WTC11 (cell line): ENCODE measurements at regions not wholly inside any gene's neighbourhood (a gene's known extent, or its start where the extent isn't known, plus 50 kb on each side); places are given as distances from the start of the nearest gene placed in this dataset.

Experiments used
- ATAC-seq: fragments of 200-7000 bp; cut with Tn5 transposase; 2 replicates; pipeline ENCODE4 v1.10.0; 2021; ENCODE audit warnings: mild to moderate bottlenecking, moderate library complexity
- CTCF ChIA-PET: fragments of 300-600 bp; sonication (Branson Sonifier 250); formaldehyde crosslinking; loops from one replicate; lab custom pipeline; 2021; ENCODE audit warnings: antibody characterized with exemption; lab: Charles Lee
- POLR2A ChIA-PET: fragments of 350-600 bp; sonication (Branson Sonifier 250); formaldehyde crosslinking; loops from one replicate; lab custom pipeline; 2021; ENCODE audit warnings: antibody characterized with exemption; lab: Charles Lee
- DNase-seq: peaks from one replicate; pipeline ENCODE4 v3.0.0; 2021; ENCODE audit warnings: low spot score
- H3K27ac Mint-ChIP-seq: 2 replicates; pipeline ENCODE4 v1.8.0; 2021; ENCODE audit warnings: mixed read lengths
- H3K27me3 Mint-ChIP-seq: 2 replicates; pipeline ENCODE4 v1.8.0; 2021; ENCODE audit warnings: low read depth, mild to moderate bottlenecking, moderate library complexity, mixed read lengths
- H3K36me3 Mint-ChIP-seq: 2 replicates; pipeline ENCODE4 v1.8.0; 2021; ENCODE audit warnings: mixed read lengths
- H3K4me1 Mint-ChIP-seq: 2 replicates; pipeline ENCODE4 v1.8.0; 2022; ENCODE audit warnings: mixed read lengths
- H3K4me3 Mint-ChIP-seq: 2 replicates; pipeline ENCODE4 v1.8.0; 2021; ENCODE audit warnings: mild to moderate bottlenecking, moderate library complexity, mixed read lengths
- H3K9me3 Mint-ChIP-seq: 2 replicates; pipeline ENCODE4 v1.8.0; 2021; ENCODE audit warnings: mixed read lengths
- CREB1 ChIP-seq: sonication (generic); formaldehyde crosslinking; IDR thresholded peaks from 2 replicates; pipeline ENCODE4 v1.8.0; 2023; ENCODE audit warnings: mild to moderate bottlenecking, missing genetic modification reagents
- JUN ChIP-seq: sonication (generic); formaldehyde crosslinking; IDR thresholded peaks from 2 replicates; pipeline ENCODE4 v1.8.0; 2023; ENCODE audit warnings: mild to moderate bottlenecking, missing genetic modification reagents
- MYBL2 ChIP-seq: sonication (generic); formaldehyde crosslinking; IDR thresholded peaks from 2 replicates; pipeline ENCODE4 v1.8.1; 2023; ENCODE audit warnings: mild to moderate bottlenecking, moderate library complexity, missing genetic modification reagents
- NFE2L1 ChIP-seq: sonication (generic); formaldehyde crosslinking; IDR thresholded peaks from 2 replicates; pipeline ENCODE4 v1.8.1; 2023; ENCODE audit warnings: missing genetic modification reagents
- NR2C2 ChIP-seq: sonication (generic); formaldehyde crosslinking; IDR thresholded peaks from 2 replicates; pipeline ENCODE4 v1.8.0; 2022; ENCODE audit warnings: mild to moderate bottlenecking, missing genetic modification reagents
- PRRX2 ChIP-seq: fragments of 250-450 bp; sonication (Bioruptor Pico); IDR thresholded peaks from 2 replicates; pipeline ENCODE4 v1.8.0; 2021; ENCODE audit warnings: mild to moderate bottlenecking
- SP1 ChIP-seq: sonication (generic); formaldehyde crosslinking; conservative IDR thresholded peaks from 2 replicates; pipeline ENCODE4 v1.8.1; 2022; ENCODE audit warnings: missing genetic modification reagents
- TCF7 ChIP-seq: sonication (generic); formaldehyde crosslinking; IDR thresholded peaks from 2 replicates; pipeline ENCODE4 v1.8.0; 2022; ENCODE audit warnings: mild to moderate bottlenecking, low read depth, missing genetic modification reagents, moderate library complexity
- ZNF121 ChIP-seq: sonication (generic); formaldehyde crosslinking; IDR thresholded peaks from 2 replicates; pipeline ENCODE4 v1.8.0; 2023; ENCODE audit warnings: missing genetic modification reagents
- ZNF138 ChIP-seq: sonication (generic); formaldehyde crosslinking; conservative IDR thresholded peaks from 2 replicates; pipeline ENCODE4 v1.8.1; 2022; ENCODE audit warnings: mild to moderate bottlenecking, moderate library complexity, missing genetic modification reagents
- ZNF232 ChIP-seq: sonication (generic); formaldehyde crosslinking; IDR thresholded peaks from 2 replicates; pipeline ENCODE4 v1.8.0; 2022; ENCODE audit warnings: mild to moderate bottlenecking, missing genetic modification reagents
- ZNF317 ChIP-seq: sonication (generic); formaldehyde crosslinking; IDR thresholded peaks from 2 replicates; pipeline ENCODE4 v1.8.1; 2023; ENCODE audit warnings: low read depth, mild to moderate bottlenecking, moderate library complexity, missing genetic modification reagents, borderline replicate concordance
- ZNF396 ChIP-seq: fragments of 250-450 bp; sonication (Bioruptor Pico); IDR thresholded peaks from 2 replicates; pipeline ENCODE4 v1.8.0; 2021; ENCODE audit warnings: mild to moderate bottlenecking, moderate library complexity, borderline replicate concordance
- TF ChIP-seq, protein P1 (sequence below): sonication (generic); formaldehyde crosslinking; IDR thresholded peaks from 2 replicates; pipeline ENCODE4 v1.8.1; 2023; ENCODE audit warnings: mild to moderate bottlenecking, missing genetic modification reagents
- TF ChIP-seq, protein P2 (sequence below): sonication (generic); formaldehyde crosslinking; IDR thresholded peaks from 2 replicates; pipeline ENCODE4 v1.8.0; 2023; ENCODE audit warnings: missing genetic modification reagents
- TF ChIP-seq, protein P3 (sequence below): sonication (generic); formaldehyde crosslinking; IDR thresholded peaks from 2 replicates; pipeline ENCODE4 v1.8.0; 2022; ENCODE audit warnings: mild to moderate bottlenecking, missing genetic modification reagents
- TF ChIP-seq, protein P4 (sequence below): fragments of 250-450 bp; sonication (Bioruptor Pico); IDR thresholded peaks from 2 replicates; pipeline ENCODE4 v1.9.0; 2021; ENCODE audit warnings: moderate library complexity, mild to moderate bottlenecking, inconsistent platforms, borderline replicate concordance
- TF ChIP-seq, protein P5 (sequence below): sonication (generic); formaldehyde crosslinking; IDR thresholded peaks from 2 replicates; pipeline ENCODE4 v1.8.1; 2023; ENCODE audit warnings: mild to moderate bottlenecking, missing genetic modification reagents, borderline replicate concordance
- TF ChIP-seq, protein P6 (sequence below): sonication (generic); formaldehyde crosslinking; IDR thresholded peaks from 2 replicates; pipeline ENCODE4 v1.8.0; 2023; ENCODE audit warnings: missing genetic modification reagents, mild to moderate bottlenecking, borderline replicate concordance

DNA sequence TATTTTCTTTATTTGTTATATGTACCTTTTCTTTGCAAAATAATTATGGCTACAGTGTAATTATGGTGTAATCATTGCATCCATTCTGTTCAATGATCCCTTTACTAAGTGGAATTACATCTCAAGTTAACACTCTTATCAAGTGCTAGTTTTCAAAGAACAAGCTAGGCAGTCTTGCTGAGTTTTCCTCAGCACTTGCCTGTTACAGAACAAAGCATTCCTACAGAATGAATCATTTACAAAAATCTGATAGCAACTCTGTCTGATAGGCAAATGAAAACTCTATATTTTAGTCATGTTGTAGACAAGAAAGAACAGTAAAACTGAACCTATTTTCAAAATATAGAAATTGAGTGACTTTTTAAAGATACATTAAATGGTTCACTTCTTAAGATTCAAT, 109.8 kb upstream of the POU3F2 start:
- no peaks in the 10 kb centered on the region for H3K9me3 Mint-ChIP-seq
- CTCF ChIA-PET: no interaction called here
- H3K4me3 Mint-ChIP-seq: no peak overlapping the region
- DNase-seq: no peak
- H3K4me1 Mint-ChIP-seq: peaks cover 5% of the 10 kb centered on the region
- no peaks in the 10 kb centered on the region for H3K36me3 Mint-ChIP-seq
- H3K27ac Mint-ChIP-seq: no peak overlapping the region
- no peaks in the 10 kb centered on the region for H3K27me3 Mint-ChIP-seq
- POLR2A ChIA-PET: interaction anchor here (0.6 kb wide), 1 partner anchor 897 kb away, joined by 6 read pairs; no protein-coding TSS in a partner anchor
- ATAC-seq: no peak; the same call in 1 of the 2 replicates
- TF ChIP-seq SP1 (CRISPR knock-in tag) (no peak), NR2C2 (no peak), NFE2L1 (no peak), ZNF121 (CRISPR knock-in tag) (no peak)
- TF ChIP-seq, protein P1, sequence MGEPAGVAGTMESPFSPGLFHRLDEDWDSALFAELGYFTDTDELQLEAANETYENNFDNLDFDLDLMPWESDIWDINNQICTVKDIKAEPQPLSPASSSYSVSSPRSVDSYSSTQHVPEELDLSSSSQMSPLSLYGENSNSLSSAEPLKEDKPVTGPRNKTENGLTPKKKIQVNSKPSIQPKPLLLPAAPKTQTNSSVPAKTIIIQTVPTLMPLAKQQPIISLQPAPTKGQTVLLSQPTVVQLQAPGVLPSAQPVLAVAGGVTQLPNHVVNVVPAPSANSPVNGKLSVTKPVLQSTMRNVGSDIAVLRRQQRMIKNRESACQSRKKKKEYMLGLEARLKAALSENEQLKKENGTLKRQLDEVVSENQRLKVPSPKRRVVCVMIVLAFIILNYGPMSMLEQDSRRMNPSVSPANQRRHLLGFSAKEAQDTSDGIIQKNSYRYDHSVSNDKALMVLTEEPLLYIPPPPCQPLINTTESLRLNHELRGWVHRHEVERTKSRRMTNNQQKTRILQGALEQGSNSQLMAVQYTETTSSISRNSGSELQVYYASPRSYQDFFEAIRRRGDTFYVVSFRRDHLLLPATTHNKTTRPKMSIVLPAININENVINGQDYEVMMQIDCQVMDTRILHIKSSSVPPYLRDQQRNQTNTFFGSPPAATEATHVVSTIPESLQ (CRISPR knock-in tag): no peak
- TF ChIP-seq, protein P2, sequence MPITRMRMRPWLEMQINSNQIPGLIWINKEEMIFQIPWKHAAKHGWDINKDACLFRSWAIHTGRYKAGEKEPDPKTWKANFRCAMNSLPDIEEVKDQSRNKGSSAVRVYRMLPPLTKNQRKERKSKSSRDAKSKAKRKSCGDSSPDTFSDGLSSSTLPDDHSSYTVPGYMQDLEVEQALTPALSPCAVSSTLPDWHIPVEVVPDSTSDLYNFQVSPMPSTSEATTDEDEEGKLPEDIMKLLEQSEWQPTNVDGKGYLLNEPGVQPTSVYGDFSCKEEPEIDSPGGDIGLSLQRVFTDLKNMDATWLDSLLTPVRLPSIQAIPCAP: no peak

DNA sequence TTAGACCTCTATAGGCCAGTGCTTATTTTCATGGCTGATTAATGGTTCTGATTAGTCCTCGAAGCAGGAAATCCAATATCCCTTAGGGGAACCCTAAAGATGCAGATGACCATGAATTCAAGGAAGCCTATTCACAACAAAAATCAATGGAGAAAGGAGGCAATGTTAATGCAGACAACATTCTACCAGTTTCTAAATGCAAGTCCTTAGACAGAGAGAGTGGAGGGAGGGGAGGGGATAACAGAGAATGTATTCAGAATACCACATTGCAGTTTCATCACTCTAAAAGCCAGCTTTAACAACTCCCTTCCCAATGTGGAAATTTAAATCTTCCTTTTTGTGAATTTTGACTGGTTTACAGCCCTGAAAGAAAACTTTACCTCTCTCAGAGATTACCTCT, 87.1 kb upstream of the POU3F2 start:
- H3K4me1 Mint-ChIP-seq: peaks cover 15% of the 10 kb centered on the region
- H3K9me3 Mint-ChIP-seq: peaks cover 34% of the 10 kb centered on the region
- H3K4me3 Mint-ChIP-seq: no peak overlapping the region
- TF ChIP-seq, protein P3, sequence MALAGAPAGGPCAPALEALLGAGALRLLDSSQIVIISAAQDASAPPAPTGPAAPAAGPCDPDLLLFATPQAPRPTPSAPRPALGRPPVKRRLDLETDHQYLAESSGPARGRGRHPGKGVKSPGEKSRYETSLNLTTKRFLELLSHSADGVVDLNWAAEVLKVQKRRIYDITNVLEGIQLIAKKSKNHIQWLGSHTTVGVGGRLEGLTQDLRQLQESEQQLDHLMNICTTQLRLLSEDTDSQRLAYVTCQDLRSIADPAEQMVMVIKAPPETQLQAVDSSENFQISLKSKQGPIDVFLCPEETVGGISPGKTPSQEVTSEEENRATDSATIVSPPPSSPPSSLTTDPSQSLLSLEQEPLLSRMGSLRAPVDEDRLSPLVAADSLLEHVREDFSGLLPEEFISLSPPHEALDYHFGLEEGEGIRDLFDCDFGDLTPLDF (CRISPR knock-in tag): no peak
- TF ChIP-seq, protein P4, sequence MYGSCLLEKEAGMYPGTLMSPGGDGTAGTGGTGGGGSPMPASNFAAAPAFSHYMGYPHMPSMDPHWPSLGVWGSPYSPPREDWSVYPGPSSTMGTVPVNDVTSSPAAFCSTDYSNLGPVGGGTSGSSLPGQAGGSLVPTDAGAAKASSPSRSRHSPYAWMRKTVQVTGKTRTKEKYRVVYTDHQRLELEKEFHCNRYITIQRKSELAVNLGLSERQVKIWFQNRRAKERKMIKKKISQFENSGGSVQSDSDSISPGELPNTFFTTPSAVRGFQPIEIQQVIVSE: no peak
- TF ChIP-seq, protein P2: no peak
- TF ChIP-seq PRRX2 (CRISPR knock-in tag) (no peak), TCF7 (no peak), MYBL2 (no peak)
- TF ChIP-seq, protein P5, sequence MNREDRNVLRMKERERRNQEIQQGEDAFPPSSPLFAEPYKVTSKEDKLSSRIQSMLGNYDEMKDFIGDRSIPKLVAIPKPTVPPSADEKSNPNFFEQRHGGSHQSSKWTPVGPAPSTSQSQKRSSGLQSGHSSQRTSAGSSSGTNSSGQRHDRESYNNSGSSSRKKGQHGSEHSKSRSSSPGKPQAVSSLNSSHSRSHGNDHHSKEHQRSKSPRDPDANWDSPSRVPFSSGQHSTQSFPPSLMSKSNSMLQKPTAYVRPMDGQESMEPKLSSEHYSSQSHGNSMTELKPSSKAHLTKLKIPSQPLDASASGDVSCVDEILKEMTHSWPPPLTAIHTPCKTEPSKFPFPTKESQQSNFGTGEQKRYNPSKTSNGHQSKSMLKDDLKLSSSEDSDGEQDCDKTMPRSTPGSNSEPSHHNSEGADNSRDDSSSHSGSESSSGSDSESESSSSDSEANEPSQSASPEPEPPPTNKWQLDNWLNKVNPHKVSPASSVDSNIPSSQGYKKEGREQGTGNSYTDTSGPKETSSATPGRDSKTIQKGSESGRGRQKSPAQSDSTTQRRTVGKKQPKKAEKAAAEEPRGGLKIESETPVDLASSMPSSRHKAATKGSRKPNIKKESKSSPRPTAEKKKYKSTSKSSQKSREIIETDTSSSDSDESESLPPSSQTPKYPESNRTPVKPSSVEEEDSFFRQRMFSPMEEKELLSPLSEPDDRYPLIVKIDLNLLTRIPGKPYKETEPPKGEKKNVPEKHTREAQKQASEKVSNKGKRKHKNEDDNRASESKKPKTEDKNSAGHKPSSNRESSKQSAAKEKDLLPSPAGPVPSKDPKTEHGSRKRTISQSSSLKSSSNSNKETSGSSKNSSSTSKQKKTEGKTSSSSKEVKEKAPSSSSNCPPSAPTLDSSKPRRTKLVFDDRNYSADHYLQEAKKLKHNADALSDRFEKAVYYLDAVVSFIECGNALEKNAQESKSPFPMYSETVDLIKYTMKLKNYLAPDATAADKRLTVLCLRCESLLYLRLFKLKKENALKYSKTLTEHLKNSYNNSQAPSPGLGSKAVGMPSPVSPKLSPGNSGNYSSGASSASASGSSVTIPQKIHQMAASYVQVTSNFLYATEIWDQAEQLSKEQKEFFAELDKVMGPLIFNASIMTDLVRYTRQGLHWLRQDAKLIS (CRISPR knock-in tag): no peak
- ATAC-seq (no peak; the same call in 1 of the 2 replicates), DNase-seq (no peak)
- H3K27ac Mint-ChIP-seq: no peak overlapping the region
- H3K27me3 Mint-ChIP-seq: no peaks in the 10 kb centered on the region
- CTCF ChIA-PET: no interaction called here
- POLR2A ChIA-PET: no interaction called here
- peaks cover 6% of the 10 kb centered on the region for H3K36me3 Mint-ChIP-seq

DNA sequence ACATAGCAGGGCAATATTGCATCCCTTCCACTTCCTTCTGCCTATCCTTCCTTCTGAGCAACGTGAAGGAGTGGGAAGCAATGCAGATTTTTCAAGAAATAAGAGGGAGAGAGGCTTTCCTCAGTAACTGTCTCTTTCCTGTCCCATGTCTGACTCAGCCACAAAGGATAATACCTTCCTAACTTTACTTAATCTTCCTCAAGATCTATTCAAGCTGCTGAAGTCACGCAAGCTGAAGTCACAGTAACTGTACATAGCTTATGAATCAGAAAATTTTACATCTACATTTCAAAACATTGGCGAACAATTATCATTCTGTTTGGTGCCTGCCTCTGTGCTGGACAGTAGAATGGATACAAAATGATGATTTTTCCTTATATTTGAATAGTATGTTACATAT, 86.4 kb upstream of the POU3F2 start:
- ChIA-PET POLR2A (no interaction called here), CTCF (no interaction called here)
- H3K4me3 Mint-ChIP-seq: no peak overlapping the region
- TF ChIP-seq ZNF232 (CRISPR knock-in tag) (no peak), ZNF317 (CRISPR knock-in tag) (no peak), ZNF138 (CRISPR knock-in tag) (no peak), CREB1 (CRISPR knock-in tag) (no peak), JUN (CRISPR knock-in tag) (no peak), ZNF396 (CRISPR knock-in tag) (no peak)
- TF ChIP-seq, protein P6, sequence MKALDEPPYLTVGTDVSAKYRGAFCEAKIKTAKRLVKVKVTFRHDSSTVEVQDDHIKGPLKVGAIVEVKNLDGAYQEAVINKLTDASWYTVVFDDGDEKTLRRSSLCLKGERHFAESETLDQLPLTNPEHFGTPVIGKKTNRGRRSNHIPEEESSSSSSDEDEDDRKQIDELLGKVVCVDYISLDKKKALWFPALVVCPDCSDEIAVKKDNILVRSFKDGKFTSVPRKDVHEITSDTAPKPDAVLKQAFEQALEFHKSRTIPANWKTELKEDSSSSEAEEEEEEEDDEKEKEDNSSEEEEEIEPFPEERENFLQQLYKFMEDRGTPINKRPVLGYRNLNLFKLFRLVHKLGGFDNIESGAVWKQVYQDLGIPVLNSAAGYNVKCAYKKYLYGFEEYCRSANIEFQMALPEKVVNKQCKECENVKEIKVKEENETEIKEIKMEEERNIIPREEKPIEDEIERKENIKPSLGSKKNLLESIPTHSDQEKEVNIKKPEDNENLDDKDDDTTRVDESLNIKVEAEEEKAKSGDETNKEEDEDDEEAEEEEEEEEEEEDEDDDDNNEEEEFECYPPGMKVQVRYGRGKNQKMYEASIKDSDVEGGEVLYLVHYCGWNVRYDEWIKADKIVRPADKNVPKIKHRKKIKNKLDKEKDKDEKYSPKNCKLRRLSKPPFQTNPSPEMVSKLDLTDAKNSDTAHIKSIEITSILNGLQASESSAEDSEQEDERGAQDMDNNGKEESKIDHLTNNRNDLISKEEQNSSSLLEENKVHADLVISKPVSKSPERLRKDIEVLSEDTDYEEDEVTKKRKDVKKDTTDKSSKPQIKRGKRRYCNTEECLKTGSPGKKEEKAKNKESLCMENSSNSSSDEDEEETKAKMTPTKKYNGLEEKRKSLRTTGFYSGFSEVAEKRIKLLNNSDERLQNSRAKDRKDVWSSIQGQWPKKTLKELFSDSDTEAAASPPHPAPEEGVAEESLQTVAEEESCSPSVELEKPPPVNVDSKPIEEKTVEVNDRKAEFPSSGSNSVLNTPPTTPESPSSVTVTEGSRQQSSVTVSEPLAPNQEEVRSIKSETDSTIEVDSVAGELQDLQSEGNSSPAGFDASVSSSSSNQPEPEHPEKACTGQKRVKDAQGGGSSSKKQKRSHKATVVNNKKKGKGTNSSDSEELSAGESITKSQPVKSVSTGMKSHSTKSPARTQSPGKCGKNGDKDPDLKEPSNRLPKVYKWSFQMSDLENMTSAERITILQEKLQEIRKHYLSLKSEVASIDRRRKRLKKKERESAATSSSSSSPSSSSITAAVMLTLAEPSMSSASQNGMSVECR (CRISPR knock-in tag): no peak
- no peak for ATAC-seq
- peaks cover 38% of the 10 kb centered on the region for H3K9me3 Mint-ChIP-seq
- peaks cover 9% of the 10 kb centered on the region for H3K36me3 Mint-ChIP-seq
- no peak overlapping the region for H3K27ac Mint-ChIP-seq
- peaks cover 15% of the 10 kb centered on the region for H3K4me1 Mint-ChIP-seq
- DNase-seq: no peak
- no peaks in the 10 kb centered on the region for H3K27me3 Mint-ChIP-seq
